GM19438 (cell line): ENCODE measurements at regions not wholly inside any gene's neighbourhood (a gene's known extent, or its start where the extent isn't known, plus 50 kb on each side); places are given as distances from the start of the nearest gene placed in this dataset.

Experiments
- ATAC-seq: cut with Tn5 transposase; IDR thresholded peaks from one replicate; pipeline ENCODE4 v1.9.1; 2021; ENCODE audit warnings: low read depth; ENCODE audit not compliant: unreplicated experiment

DNA sequence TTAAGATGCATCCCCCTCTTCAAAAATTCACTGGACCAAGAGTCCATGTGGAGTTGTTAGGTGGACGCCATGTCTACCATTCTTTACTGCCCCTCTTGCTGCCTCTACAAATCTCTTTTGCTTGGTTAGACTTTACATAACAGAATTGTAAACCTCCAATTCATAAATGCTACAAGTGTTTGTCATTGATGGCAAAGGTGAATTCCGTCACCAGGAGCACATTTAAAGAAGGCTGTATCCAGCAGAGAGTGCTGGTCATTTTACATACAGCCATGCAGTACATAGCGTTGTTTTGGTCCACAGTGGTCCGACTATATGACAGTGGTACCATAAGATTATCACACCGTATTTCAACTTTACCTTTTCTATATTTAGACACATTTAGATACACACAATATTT, 274.5 kb downstream of the MYCN start:
- no peak for ATAC-seq

DNA sequence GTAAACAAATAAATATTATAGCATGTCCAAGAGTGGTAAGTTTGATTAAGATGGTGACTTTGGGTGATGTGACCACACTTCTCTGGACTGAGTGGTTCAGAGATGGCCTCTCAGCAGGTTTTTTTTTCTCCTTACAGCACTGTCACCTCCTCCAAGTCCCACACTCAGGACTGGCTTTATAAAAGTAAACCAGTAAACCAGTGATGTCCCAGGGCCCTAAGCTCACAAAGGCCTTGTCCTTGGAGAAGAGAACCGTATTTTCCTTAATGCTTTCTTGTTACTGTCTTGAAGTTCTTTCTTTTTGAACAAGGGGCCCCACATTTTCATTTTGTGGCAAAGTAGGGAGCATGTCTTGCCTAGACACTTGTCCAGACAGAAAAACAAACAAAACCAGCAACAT, 274.0 kb downstream of the MYCN start:
- no peak for ATAC-seq

DNA sequence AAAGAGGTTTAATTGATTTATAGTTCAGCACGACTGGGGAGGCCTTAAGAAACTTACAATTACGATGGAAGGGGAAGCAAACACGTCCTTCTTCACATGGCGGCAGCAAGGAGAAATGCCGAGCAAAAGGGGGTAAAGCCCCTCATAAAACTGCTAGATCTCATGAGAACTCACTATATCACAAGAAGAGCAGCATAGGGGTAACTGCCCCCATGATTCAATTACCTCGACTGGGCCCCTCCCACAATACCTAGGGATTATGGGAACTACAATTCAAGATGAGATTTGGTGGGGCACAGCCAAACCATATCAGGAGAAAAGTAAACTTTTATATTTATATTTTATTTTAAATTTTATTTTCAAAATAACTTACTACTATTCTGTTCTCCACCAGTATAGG, 272.0 kb downstream of the MYCN start:
- ATAC-seq, result no peak

DNA sequence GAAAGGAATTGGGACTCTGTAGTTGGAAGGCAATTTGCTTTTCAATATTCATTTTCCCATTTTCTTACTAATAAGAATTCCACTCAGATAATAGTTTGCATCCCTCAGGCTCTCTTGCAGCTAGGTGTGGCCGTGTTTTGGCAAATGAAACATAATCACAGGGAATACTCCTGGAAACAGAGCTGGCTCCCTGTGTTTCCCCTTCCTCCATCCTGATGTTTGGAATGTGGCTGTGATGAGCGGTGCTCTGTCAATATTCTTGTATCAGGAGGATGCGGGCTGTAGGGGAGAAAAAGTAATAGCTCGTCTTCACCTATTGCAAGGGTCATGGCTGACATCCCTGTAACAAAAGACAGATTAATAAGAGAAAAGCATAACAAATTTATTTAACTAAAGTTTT, 271.0 kb downstream of the MYCN start:
- ATAC-seq, result no peak

DNA sequence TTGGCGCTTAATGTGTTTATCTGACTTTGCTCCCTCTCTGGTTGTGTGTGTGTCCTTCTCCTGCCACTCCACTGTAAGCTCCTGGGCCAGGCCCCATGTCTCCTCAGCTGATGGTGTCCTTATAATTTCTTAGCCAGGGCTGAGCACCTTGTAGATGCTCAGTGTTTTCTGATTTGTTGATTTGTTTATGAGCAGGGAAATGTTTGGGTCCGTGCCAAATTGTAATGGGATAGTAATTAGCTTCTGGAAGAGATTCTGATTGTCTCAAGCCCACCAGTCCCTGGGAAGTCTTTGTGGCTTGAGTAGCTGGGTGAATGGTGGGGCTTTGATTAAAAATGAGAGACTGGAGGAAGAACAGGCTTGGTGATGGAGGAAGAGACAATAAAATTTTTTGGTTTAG, 270.5 kb downstream of the MYCN start:
- ATAC-seq, result no peak

DNA sequence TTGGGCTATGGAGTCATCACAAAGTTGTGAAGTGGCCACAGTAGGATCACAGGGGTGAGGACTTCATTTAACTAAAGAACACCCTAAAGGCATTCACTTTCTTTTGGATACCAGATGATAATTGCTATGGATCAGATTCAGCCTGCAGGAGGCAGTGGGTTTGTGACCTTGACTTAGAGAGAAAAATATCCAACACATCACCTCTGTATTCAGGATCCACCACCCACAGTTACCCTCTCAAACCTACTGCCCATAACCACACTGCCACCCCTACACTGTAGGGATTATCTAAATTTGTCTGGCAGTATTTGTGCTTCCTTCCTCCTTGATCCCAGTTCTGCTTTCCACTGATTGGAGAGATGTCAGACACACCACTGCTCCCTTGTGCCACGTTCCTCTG, 269.4 kb downstream of the MYCN start:
- no peak for ATAC-seq

DNA sequence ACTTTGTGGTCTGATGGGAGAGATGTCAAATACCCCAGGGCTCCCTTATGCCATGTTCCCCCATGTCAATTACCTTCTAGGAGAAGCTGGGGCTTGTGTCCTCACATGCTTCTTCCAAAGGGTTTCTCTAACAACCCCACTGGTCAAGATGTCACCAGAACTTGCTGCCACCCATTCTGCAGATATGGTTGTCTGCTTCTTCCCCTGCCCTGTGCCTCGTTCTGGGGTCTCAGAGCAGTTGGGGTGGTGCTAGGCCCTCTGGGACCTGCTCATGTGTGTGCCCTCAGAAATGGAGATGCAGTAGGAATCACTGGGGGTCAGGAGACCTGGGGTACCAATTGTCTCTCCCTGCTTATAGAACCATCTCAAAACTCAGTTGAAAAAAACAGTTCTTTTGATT, 268.6 kb downstream of the MYCN start:
- no peak for ATAC-seq

DNA sequence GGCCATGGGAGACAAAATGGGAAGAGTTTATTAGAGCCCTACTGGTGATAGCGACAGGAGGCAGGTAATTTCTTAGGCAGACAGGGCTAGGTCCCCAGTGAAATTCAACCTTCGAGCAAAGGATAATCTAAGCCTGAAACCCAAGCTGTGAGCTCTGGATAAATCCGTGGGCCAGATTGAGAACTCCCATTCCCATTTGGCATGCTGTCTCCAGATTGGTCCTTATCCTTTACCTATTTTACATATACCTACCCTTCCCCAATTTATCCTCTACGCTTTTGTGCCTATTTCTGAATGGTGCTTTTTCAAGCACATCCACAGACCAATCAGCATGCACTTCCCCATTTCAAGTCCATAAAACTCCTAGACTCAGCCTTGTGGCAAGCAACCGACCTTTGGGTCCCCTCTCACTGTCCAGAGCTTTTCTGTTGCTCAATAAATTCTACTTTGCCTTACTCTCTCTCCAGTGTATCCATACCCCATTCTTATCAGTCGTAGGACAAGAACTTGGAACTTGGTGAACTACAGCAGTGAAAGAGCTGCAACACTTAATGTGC, 268.0 kb downstream of the MYCN start:
- no peak for ATAC-seq

DNA sequence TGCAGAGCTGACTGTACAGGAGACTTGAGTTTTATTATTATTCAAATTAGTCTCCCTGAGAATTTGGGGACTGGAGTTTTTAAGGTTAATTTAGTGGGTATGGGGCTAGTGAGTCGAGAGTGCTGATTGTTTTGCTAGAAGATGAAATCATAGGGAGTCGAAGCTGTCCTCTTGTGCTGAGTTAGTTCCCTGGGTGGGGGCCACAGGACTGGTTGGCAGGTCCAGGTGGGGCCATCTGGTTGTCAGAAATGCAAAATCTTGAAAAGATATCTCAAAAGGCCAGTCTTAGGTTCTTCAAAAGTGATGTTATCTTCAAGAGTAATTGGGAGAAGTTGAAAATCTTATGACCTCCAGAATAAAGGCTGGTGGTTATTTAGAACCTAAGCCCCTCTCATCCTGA, 267.3 kb downstream of the MYCN start:
- ATAC-seq, result no peak

DNA sequence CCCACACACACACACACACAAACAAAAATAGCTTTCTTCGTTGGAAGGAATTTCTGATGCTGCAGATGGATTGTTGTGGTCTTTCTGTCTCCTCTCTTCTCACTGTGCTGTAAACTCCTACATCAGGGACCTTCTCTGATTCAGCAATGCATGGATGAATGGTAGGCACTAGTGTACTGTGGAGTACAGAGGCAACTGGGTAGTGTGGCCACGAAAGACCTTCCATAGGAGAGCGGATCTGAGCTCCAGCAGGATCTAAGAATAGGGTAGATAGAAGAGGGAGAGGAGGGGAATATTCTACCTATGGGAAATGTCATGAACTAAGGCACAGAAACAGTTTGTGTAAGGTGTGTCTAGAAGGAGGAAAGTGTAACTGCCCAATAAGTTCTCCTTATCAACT, 266.8 kb downstream of the MYCN start:
- no peak for ATAC-seq

DNA sequence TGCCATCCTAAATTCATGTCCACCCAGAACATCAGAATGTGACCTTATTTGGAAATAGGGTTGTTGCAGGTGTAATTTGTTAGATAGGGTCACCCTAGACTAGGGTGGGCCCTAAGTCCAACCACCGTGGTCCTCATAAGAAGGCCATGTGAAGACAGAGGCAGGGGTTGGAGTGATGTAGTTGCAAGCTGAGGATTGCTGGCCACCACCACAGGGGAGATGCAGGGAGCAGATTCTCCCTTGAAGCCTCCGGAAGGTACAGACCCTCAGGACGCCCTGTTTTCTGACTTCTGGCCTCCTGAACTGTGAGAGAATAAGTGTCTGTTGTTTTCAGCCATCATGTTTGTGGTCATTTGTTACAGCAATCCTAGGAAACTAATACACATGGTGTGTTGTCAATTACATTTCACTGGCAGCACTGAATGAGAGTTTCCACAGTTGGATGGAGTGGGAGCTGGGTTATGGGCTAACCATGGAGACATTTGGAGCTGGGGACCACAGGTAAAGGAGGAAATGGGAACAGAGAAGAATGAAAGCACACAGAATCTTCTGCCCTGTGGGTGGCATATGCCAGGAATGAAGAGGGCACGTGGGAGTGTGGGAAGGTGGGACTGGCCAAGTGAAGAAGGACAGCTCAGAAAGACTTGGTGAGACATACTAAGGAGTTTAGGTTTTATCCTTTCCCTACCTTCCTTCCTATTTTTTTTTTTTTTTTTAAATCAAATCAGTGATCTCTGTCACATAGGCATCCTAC, 266.0 kb downstream of the MYCN start:
- no peak for ATAC-seq

DNA sequence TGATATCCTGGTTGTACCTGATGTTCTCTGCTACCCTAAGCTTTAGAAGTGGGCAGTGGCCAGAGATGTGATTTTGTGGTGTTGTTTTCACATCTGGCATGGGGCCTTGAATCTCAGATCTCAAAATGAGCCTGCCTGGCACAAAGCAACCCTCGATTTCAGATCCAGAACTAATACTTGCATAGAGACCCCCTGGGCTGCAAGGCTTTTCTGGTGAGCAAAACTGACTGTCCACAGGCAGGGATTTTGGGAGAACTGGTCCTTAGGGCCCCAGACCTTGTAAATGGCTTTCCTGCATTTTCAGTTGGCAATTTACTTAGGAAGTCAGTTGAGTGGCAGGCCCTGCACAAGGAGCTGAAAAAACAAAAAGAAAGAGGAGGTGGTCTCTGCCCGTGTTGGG, 265.3 kb downstream of the MYCN start:
- no peak for ATAC-seq

DNA sequence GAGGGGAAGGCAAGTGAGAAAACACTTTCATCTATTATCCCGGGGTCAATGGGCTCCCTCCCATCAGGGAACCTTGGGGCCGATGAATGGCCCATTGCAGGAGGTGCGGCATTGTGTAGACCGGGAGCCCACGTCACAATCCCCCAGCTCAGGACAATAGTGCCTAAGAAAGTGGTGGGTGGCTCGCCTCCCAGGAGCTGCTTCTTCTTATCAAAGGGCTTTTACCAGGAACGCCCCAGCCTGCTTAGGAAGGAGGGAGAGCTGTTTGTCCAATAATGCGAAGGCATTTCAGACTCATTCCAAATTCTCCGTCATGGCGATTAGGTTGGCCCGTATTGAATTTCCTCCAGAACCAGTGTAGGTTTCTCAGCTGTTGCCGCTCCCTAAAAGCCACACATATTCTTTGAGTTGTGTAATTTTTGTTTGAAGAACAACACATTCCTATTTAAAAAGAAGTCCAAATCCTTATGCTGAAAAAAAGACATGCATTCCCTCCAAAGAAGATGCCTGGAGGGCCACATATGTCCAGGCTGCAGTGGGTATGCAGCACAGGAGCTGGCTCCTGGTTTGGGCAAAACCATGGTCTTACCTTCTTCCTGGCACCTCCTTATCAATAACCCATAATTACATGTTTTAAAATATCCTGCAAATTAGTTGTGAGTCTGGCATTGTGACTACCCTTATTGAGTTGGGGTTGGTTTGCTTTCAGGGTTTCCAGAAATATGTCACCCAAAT, 264.7 kb downstream of the MYCN start:
- no peak for ATAC-seq

DNA sequence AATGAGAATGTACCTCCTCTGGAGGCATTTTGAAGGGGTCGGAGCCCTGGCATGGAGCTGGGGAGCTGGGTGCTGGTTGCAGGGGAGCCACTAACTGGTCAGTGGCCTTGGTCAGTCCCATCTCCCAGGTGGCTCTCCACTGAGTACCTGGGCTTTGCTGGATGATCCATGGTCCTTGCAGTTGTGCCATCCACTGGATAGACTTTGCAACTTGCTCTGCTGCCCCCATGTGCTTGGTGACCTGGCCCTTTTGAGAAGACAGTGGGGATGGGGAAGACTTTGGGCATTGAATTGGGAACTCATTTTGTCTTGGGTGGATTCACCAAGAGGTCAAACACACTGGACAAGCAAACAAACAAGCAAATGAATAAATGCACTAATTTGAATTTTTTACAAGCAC, 263.9 kb downstream of the MYCN start:
- ATAC-seq, result no peak

DNA sequence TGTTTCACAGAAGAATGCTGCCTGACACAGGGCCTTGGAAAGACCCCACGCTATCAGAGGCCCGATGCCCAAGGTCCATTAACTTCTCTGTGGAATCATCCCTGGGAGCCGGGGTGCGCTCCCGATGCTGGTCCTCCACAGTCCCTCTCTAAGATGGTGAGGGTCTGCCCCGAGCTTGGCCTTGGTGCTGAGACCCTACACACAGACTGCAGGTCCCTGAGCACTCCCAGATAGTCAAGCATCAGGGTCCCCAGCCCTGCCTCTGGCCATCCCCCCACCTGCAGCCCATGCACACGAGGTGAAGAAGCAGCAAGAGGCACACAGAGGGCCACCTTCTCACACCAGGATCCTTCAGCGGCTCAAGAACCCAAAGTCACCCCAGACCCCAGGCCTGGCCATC, 263.3 kb downstream of the MYCN start:
- no peak for ATAC-seq

DNA sequence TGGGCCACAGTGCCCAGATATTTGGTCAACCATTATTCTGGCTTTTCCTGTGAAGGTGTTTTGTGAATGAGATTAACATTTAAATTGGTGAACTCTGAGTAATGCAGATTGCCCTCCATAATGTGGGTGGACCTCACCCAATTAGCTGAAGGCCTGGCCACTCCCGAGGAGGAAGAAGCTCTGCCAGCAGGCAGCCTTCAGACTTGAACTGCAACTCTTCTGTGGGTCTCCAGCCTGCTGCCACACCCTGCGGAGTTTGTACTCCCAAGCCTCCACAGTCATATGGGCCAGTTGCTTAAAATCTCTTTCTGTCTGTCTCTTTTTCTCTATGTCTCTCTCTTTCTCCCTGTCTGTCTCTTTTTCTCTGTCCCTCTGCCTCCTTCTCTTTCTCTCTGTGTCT, 262.7 kb downstream of the MYCN start:
- no peak for ATAC-seq

DNA sequence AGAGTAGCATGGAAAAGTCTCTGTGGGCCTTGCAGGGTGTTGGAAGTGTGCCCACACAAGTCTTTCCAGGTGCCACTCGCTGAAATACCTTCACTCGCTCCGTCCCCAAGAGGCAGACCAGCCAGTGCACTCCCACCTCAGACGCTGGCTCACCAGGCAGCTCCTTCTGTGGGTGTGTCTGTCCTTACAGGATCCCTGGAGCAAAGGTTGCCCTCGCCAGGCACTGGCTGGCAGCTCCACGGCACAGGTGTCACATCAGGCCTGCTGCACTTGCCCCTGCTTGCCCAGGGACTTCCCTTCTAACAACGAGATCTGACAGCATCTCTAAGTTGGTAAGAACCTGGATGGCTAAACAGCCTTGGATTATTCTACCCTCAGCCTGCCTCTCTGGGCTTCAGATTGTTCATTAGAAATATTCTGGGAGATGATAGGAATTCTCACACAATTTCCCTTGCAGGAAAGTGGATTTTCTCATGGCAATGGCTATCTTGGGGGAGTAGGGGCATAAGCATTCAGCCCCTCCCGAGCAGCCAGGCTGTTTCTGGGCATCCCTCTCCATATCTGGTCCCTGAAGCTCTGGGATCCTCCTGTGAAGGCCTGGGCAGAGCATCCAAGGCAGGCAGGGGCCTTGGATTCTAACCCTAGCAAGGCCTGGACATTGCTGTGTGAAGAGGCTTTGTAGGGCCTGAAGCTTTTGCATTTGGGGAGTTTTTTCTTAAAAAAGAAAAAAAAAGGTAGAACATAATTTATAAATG, 262.1 kb downstream of the MYCN start:
- ATAC-seq, result no peak

DNA sequence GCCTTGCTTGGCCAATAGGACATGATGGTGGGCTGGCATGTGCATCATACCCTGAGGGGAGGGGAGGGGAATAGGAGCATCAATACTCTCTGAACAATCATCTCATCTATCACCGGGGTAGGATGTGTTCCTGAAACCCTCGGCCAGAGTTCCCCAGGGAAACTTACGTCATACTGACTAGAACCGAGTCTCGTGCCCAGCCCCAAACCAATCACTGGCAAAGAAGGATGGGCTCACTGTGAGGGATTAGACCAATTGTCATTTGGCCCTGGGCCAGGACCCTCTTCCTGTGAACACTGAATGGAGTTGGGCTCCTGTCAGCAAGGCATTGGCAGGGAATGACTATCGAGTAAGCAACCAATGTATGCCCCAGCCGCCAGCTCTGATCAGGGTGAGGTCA, 261.5 kb downstream of the MYCN start:
- no peak for ATAC-seq

DNA sequence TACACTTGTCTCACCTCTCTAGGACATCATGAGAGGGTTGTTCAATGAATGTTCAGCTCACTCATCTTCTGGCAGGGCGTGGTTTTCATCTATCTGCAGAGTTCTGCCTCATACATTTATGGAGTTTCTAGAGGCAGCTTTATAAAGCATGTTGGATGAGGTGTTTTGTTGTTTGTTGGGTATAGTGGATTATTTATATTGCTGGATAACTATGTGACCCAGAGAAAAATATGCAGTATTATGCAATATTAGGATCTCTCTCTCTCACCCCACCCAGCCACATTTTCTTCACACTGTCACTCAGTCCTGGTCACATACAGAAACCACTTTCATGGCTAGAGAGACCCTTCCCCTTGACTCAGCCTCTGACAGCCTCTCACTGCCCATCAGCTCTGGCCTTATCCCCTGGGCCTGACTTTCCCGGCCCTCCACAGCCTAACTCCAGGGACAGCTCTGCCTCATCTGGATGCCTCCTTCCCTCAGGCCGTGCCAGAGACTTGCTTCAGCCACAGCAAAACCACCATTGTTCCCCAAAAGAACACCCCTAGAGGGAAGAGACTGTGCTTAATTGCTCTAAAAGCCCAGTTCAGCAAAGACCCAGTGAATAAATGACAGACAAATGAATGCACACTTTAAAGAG, 260.3 kb downstream of the MYCN start:
- ATAC-seq, result no peak

DNA sequence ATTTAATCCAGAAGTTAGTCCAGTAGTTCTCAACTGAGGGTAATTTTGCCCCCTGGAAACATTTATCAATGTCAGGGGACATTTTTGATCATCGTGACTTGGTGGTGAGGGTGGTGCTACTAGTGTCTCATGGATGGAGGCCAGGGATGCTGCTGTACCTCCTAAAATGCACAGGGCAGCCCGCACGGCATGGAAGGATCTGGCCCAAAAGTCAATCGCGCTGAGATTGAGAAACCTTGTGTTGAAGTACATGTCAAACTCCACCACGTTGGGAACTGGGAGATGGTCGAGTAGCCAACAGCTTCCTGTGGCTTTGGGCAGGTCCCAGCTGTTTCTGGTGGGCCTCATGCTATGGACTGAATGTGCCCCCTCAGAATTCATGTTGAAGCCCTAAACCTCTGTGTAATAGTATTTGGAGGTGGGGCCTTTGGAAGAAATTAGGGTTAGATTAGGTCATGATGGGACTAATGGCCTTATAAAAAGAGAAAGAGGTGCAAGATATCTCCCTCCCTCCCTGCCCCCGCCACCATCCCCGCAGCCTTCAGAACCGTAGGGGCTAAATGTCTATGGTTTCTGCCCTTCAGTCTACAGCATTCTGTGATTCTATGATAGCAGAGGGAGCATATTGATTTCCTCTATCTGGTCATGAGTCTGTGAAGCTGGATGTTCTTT, 259.7 kb downstream of the MYCN start:
- no peak for ATAC-seq
